Endometrium (tissue), 2 donors: ENCODE measurements at regions not wholly inside any gene's neighbourhood (a gene's known extent, or its start where the extent isn't known, plus 50 kb on each side); places are given as distances from the start of the nearest gene placed in this dataset.

ENCODE experiments used
- FAIRE-seq: peaks from 2 replicates; lab custom pipeline; 2012; peaks lifted over from hg19 to GRCh38; lab: Jason Lieb, UNC
- donor health status: control.
- donor health status: control.

DNA sequence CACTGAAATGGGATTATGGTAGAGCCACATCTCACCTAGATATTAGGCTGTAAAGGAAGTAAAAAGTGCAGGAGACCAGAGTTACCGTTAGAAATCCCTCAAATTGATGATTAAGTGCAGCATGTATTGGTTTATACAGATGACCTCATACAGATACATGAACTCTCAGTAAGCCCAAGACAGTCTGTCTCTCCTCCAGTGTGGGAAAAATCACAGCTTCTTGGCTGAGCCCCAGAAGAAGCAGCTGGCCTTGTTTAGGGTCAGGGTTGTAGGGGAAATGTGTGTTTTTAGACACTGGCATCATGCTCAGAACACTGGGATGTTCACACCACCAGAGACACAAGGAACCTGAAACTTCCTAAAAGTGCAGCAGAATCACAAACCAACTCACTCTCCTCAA is 135.9 kb downstream of the KATNIP start:
- FAIRE-seq: no peak

GRCh38 chr16:27686926-27687325 is 137.0 kb downstream of the KATNIP start:
- no peak for FAIRE-seq

DNA sequence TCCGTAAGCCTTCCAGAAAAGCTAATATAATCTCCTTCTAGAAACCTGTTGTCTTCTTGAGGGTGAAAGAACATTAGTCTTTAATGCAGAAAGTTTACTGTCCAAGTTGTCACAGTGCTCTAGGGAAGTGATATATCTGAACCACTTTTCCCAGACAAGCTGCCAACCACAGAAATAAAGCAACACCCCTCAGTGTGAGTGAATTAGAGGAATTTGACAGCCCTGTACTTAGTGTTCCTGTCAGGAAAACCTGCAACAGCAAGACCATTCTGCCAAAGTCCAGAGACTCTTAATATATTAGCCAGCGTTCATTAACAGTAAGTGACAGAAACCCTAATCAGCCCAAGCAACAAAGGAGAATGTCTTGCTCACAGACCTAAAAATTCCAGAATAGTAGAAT is 137.7 kb downstream of the KATNIP start:
- FAIRE-seq: no peak

GRCh38 chr16:27689711-27690110 is 139.8 kb downstream of the KATNIP start:
- FAIRE-seq: no peak

DNA sequence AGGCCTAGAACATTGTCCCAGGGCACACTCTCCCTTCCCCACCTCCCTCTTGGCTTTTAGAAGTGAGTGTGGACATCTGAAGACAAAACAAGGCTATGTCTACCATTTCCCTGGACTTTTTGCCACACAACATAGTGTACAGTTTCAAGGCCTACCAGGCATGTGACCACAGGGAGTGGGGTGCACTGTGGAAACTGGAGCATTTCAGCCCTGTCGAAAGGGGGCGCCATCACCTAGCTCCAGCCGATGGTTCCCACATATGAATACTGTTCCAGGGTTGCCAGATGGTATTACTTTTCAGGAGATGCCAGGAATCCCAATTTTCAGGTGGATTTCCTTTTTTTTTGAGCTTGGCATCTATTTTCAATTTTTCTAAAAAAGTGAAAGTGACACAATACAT is 140.7 kb downstream of the KATNIP start:
- no peak for FAIRE-seq

- FAIRE-seq: no peak
Measured at GRCh38 chr16:27691721-27692120, 141.8 kb downstream of the KATNIP start.

- no peak for FAIRE-seq
Measured at GRCh38 chr16:27692576-27692975, 142.6 kb downstream of the KATNIP start.

- no peak for FAIRE-seq
Measured at GRCh38 chr16:27695161-27695560, 145.2 kb downstream of the KATNIP start.

DNA sequence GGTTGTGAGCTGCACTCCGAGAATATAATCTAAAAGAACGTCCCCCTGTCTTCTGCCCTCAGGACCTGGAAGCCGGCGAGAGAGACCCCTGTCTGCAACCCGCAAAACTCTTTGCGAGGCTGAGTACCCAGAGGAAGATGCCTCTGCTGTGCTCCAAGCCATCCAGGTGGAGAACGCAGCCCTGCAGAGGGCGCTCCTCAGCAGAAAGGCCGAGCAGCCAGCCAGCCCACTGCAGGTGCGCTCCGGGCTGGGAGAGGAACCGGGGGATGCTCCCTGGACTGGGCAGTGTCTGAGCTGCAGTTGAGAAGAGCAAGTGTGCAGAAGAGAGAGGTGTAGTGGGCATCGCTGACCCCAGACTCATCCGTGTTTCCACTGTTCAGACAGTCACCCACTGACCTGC is 148.3 kb downstream of the KATNIP start:
- FAIRE-seq: no peak

DNA sequence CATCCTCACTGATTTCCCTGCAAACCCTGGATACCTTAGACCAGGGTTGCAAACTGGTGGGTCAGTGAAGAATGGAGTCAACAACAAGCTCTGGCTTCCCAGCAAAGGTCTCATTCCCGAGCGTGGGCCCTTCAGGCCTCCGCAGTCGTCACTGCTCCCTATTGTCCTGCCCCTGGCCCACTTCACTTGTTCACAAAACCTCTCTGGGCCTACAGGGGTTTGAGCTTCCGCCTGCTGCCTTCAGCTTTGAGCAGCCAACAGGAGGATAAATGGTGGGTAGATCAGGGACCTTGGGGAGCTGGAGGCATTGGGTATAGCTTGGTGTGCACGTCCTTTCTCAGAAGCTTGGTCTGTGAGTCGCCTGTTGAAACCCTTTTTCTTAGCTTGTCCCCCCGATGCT is 148.8 kb downstream of the KATNIP start:
- FAIRE-seq: no peak

DNA sequence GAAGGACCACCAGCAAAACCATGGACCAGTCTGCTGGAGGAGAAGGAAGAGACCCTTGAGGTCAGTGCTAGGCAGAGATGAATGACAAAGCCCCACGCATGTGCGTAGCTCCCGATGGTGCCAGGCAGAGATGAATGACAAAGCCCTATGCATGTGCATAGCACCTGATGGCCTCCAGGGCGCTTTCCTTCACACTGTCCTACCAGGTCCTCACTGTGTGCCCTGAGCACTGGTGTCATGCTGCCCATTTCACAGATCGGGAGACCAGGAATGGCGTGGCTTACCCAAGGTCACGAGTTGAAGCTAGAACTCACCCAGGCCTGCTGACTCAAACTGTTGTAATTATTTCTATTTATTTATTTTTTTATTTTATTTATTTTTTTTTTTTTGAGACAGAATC is 149.6 kb downstream of the KATNIP start:
- no peak for FAIRE-seq

GRCh38 chr16:27700304-27700995 is 150.5 kb downstream of the KATNIP start:
- no peak for FAIRE-seq

- no peak for FAIRE-seq
Measured at GRCh38 chr16:27701381-27701780, 151.4 kb downstream of the KATNIP start.

DNA sequence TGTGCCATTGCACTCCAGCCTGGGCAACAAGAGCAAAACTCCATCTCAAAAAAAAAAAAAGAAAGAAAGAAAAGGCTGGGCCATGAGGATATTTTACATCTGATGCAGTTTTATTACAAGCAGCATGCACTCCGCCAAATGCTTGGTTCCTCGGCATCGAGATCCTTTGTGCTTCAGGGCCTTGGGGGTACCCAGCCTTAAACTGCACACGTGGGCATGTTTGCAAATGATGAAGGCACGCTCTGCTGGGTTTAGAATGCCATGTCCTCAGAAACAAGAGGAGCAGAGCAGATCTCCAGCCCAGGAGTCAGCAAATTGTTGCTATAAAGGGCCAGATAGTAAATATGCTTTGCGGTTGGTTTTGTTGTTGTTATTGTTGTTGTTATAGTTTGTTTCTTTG is 153.2 kb downstream of the KATNIP start:
- no peak for FAIRE-seq

- FAIRE-seq: no peak
Measured at GRCh38 chr16:27703545-27703944, 153.6 kb downstream of the KATNIP start.

DNA sequence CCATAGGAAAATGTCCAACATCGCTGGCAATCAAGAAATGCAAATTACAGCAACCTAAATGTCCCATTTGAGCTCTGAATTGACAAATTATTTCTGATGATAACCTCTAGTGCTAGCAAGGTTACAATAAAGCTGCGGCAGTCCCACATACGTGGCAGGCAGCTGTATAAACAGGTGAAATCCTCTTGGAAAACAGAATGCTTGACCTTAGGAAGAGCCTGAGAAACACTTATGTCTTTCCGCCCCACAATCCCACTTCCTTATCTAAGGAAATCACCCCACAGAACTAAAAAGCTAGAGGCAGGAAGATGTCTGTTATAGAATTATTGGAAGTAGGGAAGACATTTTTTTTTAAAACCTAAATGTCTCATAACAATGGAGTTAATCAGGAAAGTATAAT is 154.3 kb downstream of the KATNIP start:
- FAIRE-seq: no peak

DNA sequence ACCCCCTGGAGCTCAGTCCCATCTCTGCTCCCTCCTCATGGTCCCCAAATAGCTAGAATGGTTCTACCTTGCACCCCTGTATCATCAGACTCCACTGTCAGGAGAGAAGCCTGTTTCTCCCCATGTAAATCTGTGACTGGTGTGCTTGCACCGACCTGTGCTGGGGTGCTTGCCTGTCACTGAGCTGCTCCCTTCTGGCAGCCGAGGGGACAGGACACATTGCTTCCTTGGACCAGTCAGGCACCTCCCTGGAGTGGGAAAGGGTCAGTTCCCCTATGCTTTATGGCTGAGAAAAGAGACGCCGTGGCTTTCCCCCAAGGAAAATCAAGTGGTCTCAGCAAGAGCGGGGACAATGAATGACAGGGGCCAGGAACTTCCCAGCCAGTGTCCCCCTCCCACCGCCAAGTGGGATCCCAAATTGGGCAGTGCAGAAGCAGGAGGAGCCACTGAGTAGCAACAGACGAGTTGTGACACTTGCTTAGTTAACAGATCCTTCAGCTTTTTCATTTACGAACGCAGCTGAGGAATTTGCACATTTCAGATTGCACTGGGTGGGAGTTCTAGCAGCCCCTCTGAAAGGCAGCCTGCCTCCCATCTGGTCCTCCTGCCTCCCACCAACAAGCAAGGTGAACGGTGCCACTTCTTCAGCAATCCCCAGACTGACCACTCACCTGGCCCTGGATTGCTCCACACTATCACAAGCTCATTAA is 156.4 kb downstream of the KATNIP start:
- FAIRE-seq: no peak

DNA sequence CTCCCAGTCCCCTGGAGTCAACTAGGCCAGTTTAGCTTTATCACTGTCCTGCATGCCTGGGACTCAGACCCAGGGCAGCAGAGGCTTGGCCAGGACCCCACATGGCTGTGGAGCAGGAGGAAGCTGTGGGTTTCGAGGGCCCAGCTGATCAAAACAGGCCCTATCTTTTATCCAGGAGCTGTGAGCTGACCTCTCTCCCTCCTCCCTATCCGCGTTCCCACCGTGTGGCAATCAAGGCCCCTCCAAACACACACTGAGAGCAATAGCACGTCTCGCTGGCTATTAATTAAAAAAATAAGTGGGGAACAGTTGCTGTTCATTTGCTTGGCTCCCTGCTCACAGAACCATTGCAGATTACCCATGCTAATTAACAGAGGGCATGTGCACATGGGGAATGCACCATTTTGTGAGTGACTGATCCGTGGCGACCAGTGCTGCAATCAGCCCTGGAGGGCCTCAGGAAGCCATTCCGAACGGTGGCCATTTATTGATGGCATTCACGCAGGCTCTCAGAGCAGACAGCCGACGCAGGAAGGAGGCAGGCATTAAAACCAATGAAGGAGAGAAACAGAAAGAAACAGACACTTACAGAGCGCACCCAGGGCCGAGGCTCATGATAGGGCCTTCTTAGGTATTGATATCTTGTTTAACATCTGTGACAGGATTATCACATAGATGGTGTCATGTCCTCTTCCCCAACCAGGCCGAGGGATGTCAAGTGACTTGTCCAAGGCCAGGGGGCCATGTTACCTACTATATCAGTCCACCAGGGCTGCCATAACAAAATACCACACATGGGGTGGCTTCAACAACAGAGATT is 157.1 kb downstream of the KATNIP start:
- FAIRE-seq: no peak

GRCh38 chr16:27708651-27709050 is 158.7 kb downstream of the KATNIP start:
- no peak for FAIRE-seq

- no peak for FAIRE-seq
Measured at GRCh38 chr16:27712251-27712711, 162.3 kb downstream of the KATNIP start.

DNA sequence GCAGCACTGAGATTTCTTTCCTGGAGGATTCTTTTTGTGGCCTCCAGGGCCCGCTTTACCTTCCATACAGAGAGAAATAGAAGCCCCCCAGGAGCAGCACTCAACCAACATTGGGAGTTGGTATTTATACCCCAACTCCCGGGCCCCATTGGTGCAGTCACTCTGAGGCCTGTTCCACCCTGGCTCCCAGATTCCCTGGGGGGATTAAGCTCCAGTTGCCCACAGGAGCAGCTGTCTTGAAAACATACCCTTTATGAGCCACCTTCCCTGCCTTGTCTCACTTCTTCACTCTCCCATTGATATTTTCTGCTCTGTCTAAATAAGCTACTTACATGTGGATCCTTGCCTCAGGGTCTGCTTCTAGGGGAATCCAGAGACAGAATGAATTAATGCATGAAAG is 167.8 kb downstream of the KATNIP start:
- FAIRE-seq: no peak

DNA sequence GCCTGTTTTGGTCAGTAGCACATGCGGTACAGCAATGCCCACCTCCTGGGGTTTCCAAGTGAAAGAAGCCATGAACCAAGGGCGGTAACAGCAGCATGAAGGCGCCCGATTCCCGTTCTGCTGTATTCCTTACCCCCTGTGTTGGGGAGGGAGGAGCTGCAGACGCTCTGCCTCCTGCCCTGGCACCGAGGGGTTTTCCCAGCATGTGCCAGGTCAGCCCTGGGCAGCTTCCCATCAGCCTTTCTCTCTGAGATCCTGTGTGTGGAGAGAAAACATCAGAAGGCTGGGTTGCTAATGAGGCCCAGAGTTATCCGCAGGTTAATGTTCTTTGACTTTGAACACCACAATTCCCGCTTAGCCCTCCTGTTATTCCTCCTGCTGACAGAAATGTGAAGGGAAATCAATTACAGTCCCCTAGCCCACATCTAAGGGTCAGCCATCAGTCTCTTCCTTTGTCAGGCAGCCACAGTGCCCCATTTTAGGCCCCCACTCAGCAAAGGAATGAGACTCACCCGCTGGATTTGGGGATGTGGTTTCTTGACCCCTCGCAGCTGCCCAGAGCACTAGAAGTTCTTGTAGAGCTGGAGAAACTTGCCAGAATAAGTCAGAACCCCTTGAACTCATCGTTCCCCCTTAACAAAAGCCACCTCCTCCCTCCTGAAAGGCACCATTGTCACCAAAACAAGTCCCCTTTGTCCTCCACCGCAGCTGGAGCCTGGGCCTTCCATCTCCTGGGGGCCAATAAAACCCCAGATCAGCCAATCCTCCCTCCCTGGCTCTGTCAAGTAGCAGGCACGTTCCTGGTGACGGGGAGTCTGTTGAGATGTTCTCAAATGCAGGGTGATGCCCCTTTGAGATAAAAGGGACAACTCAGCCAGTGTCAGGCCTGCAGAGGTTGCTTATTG is 168.5 kb downstream of the KATNIP start:
- no peak for FAIRE-seq
